ENCODE measurements at regions not wholly inside any gene's neighbourhood (a gene's known extent, or its start where the extent isn't known, plus 50 kb on each side); places are given as distances from the start of the nearest gene placed in this dataset.
A peak's percentile ranks its signal among the peaks of the same experiment; 100 is the strongest.
"Not testable (repeated sequence)": the region's sequence is repeated elsewhere in the genome, so short reads cannot be mapped to it uniquely, and the experiment has no call there.

- DNase-seq, result no peak
- Histone ChIP-seq H3K27me3 (ENCODE audit: control insufficient read depth, insufficient read depth, low read length) (no peaks in the 10 kb centered on the region), H3K4me3 (ENCODE audit: insufficient read depth, low read depth, low read length) (no peak overlapping the region), H3K36me3 (replicated peaks; ENCODE audit: control insufficient read depth, insufficient read depth, low read length) (no peaks in the 10 kb centered on the region)
Observed at GRCh38 chr7:49479936-49480544, 293.4 kb upstream of the VWC2 start.

GRCh38 chr7:49481075-49481474 lies 292.4 kb upstream of the VWC2 start:
- DNase-seq, result no peak

GRCh38 chr7:49483142-49483541 lies 290.3 kb upstream of the VWC2 start:
- no peak overlapping the region for H3K4me3 ChIP-seq (ENCODE audit: insufficient read depth, low read depth, low read length)
- no peaks in the 10 kb centered on the region for H3K36me3 ChIP-seq (replicated peaks; ENCODE audit: control insufficient read depth, insufficient read depth, low read length)
- DNase-seq, result peak; percentile 2
- H3K27me3 ChIP-seq (ENCODE audit: control insufficient read depth, insufficient read depth, low read length), result no peaks in the 10 kb centered on the region

More at GRCh38 chr7:49481075-49481474, 292.4 kb upstream of the VWC2 start:
- Histone ChIP-seq H3K4me3 (ENCODE audit: insufficient read depth, low read depth, low read length) (no peak overlapping the region), H3K36me3 (replicated peaks; ENCODE audit: control insufficient read depth, insufficient read depth, low read length) (no peaks in the 10 kb centered on the region), H3K27me3 (ENCODE audit: control insufficient read depth, insufficient read depth, low read length) (no peaks in the 10 kb centered on the region)

GRCh38 chr7:49486974-49487829 lies 286.2 kb upstream of the VWC2 start:
- H3K27me3 ChIP-seq (ENCODE audit: control insufficient read depth, insufficient read depth, low read length), result no peaks in the 10 kb centered on the region
- peak; percentile 2 for DNase-seq
- H3K4me3 ChIP-seq (ENCODE audit: insufficient read depth, low read depth, low read length), result no peak overlapping the region
- no peaks in the 10 kb centered on the region for H3K36me3 ChIP-seq (replicated peaks; ENCODE audit: control insufficient read depth, insufficient read depth, low read length)

- no peak for DNase-seq
- Histone ChIP-seq H3K4me3 (ENCODE audit: insufficient read depth, low read depth, low read length) (no peak overlapping the region), H3K27me3 (ENCODE audit: control insufficient read depth, insufficient read depth, low read length) (no peaks in the 10 kb centered on the region), H3K36me3 (replicated peaks; ENCODE audit: control insufficient read depth, insufficient read depth, low read length) (no peaks in the 10 kb centered on the region)
Observed at GRCh38 chr7:49487830-49488140, 285.7 kb upstream of the VWC2 start.

GRCh38 chr7:49488573-49488972 lies 284.9 kb upstream of the VWC2 start:
- DNase-seq, result no peak
- no peaks in the 10 kb centered on the region for H3K36me3 ChIP-seq (replicated peaks; ENCODE audit: control insufficient read depth, insufficient read depth, low read length)
- no peaks in the 10 kb centered on the region for H3K27me3 ChIP-seq (ENCODE audit: control insufficient read depth, insufficient read depth, low read length)
- no peak overlapping the region for H3K4me3 ChIP-seq (ENCODE audit: insufficient read depth, low read depth, low read length)

- no peak for DNase-seq
- H3K27me3 ChIP-seq (ENCODE audit: control insufficient read depth, insufficient read depth, low read length), result no peaks in the 10 kb centered on the region
- H3K4me3 ChIP-seq (ENCODE audit: insufficient read depth, low read depth, low read length), result no peak overlapping the region
- H3K36me3 ChIP-seq (replicated peaks; ENCODE audit: control insufficient read depth, insufficient read depth, low read length), result no peaks in the 10 kb centered on the region
Observed at GRCh38 chr7:49497471-49497870, 276.0 kb upstream of the VWC2 start.

GRCh38 chr7:49500741-49501140 lies 272.7 kb upstream of the VWC2 start:
- no peaks in the 10 kb centered on the region for H3K27me3 ChIP-seq (ENCODE audit: control insufficient read depth, insufficient read depth, low read length)
- no peaks in the 10 kb centered on the region for H3K36me3 ChIP-seq (replicated peaks; ENCODE audit: control insufficient read depth, insufficient read depth, low read length)
- no peak for DNase-seq
- H3K4me3 ChIP-seq (ENCODE audit: insufficient read depth, low read depth, low read length), result no peak overlapping the region

GRCh38 chr7:49507206-49507605 lies 266.2 kb upstream of the VWC2 start:
- DNase-seq; H3K27me3 ChIP-seq (ENCODE audit: control insufficient read depth, insufficient read depth, low read length); H3K4me3 ChIP-seq (ENCODE audit: insufficient read depth, low read depth, low read length); H3K36me3 ChIP-seq (replicated peaks; ENCODE audit: control insufficient read depth, insufficient read depth, low read length): not testable (repeated sequence)

GRCh38 chr7:49513911-49514310 lies 259.5 kb upstream of the VWC2 start:
- no peak overlapping the region for H3K4me3 ChIP-seq (ENCODE audit: insufficient read depth, low read depth, low read length)
- DNase-seq, result no peak
- no peaks in the 10 kb centered on the region for H3K27me3 ChIP-seq (ENCODE audit: control insufficient read depth, insufficient read depth, low read length)
- no peaks in the 10 kb centered on the region for H3K36me3 ChIP-seq (replicated peaks; ENCODE audit: control insufficient read depth, insufficient read depth, low read length)

GRCh38 chr7:49520951-49521350 lies 252.5 kb upstream of the VWC2 start:
- H3K27me3 ChIP-seq (ENCODE audit: control insufficient read depth, insufficient read depth, low read length), result no peaks in the 10 kb centered on the region
- H3K4me3 ChIP-seq (ENCODE audit: insufficient read depth, low read depth, low read length), result no peak overlapping the region
- DNase-seq, result no peak
- H3K36me3 ChIP-seq (replicated peaks; ENCODE audit: control insufficient read depth, insufficient read depth, low read length), result no peaks in the 10 kb centered on the region

- Histone ChIP-seq H3K36me3 (replicated peaks; ENCODE audit: control insufficient read depth, insufficient read depth, low read length) (no peaks in the 10 kb centered on the region), H3K4me3 (ENCODE audit: insufficient read depth, low read depth, low read length) (no peak overlapping the region), H3K27me3 (ENCODE audit: control insufficient read depth, insufficient read depth, low read length) (no peaks in the 10 kb centered on the region)
- DNase-seq, result no peak
Observed at GRCh38 chr7:49522111-49522510, 251.3 kb upstream of the VWC2 start.

- H3K36me3 ChIP-seq (replicated peaks; ENCODE audit: control insufficient read depth, insufficient read depth, low read length), result no peaks in the 10 kb centered on the region
- no peak for DNase-seq
- no peaks in the 10 kb centered on the region for H3K27me3 ChIP-seq (ENCODE audit: control insufficient read depth, insufficient read depth, low read length)
- H3K4me3 ChIP-seq (ENCODE audit: insufficient read depth, low read depth, low read length), result no peak overlapping the region
Observed at GRCh38 chr7:49523870-49524269, 249.6 kb upstream of the VWC2 start.

- no peaks in the 10 kb centered on the region for H3K27me3 ChIP-seq (ENCODE audit: control insufficient read depth, insufficient read depth, low read length)
- no peaks in the 10 kb centered on the region for H3K36me3 ChIP-seq (replicated peaks; ENCODE audit: control insufficient read depth, insufficient read depth, low read length)
- H3K4me3 ChIP-seq (ENCODE audit: insufficient read depth, low read depth, low read length), result no peak overlapping the region
- no peak for DNase-seq
Observed at GRCh38 chr7:49527182-49527581, 246.3 kb upstream of the VWC2 start.

- Histone ChIP-seq H3K36me3 (replicated peaks; ENCODE audit: control insufficient read depth, insufficient read depth, low read length) (no peaks in the 10 kb centered on the region), H3K27me3 (ENCODE audit: control insufficient read depth, insufficient read depth, low read length) (no peaks in the 10 kb centered on the region), H3K4me3 (ENCODE audit: insufficient read depth, low read depth, low read length) (no peak overlapping the region)
- no peak for DNase-seq
Observed at GRCh38 chr7:49530481-49530880, 243.0 kb upstream of the VWC2 start.

Measured in H7 (cell line).